H1 (cell line): ENCODE measurements at regions not wholly inside any gene's neighbourhood (a gene's known extent, or its start where the extent isn't known, plus 50 kb on each side); places are given as distances from the start of the nearest gene placed in this dataset.

Experiments used
- CHD1 ChIP-seq: IDR thresholded peaks from 2 replicates; pipeline ENCODE4 v1.6.1; 2012; ENCODE audit warnings: low read depth, low read length, improper control_type of control experiment
- EP300 ChIP-seq, 2 experiments: IDR thresholded peaks; 1 replicate in 1 of 2; 2 replicates in 1 of 2; pipeline ENCODE4 v1.6.1; 2011 to 2012; ENCODE audit warnings: low read depth in 2 of 2, low read length in 2 of 2, mild to moderate bottlenecking in 2 of 2, borderline replicate concordance in 1 of 2, inconsistent platforms in 1 of 2, moderate library complexity in 1 of 2
- RAD21 ChIP-seq, 2 experiments: IDR thresholded peaks in 1 of 2; conservative IDR thresholded peaks in 1 of 2; 2 replicates each; pipeline ENCODE4 v1.6.1; 2011; ENCODE audit warnings: low read depth in 2 of 2, low read length in 2 of 2, improper control_type of control experiment in 1 of 2, inconsistent platforms in 1 of 2, mild to moderate bottlenecking in 1 of 2, moderate library complexity in 1 of 2
- SIX5 ChIP-seq: IDR thresholded peaks from 2 replicates; pipeline ENCODE4 v1.6.1; 2011; ENCODE audit warnings: mild to moderate bottlenecking, low read depth, low read length
- YY1 ChIP-seq: IDR thresholded peaks from 2 replicates; pipeline ENCODE4 v1.6.1; 2011; ENCODE audit warnings: low read depth, mild to moderate bottlenecking, low read length

DNA sequence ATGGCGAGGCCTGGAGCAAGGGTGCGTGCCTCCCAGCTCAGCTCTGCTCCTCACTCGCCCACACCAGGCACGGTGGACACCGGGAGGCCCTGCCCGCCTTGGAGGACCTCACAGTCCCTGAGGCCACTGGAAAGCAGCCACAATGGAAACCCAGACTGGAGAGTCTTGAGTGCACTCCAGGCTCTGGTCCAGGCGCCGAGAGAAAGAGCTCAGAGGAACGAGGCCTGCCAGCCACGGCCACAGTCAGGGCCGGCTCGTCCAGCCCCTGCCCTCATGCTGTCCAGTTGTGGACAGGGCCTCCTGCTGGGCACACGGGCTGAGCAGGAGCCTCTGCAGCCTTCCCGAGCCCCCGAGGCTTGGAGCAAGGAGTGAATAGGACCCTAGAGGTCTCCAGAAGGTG lies 53.3 kb upstream of the GRPEL1 start (continued):
- TF ChIP-seq RAD21 (IDR thresholded peaks at IDR 0.05 in 1 of 2, conservative IDR thresholded peaks at IDR 0.05 in 1 of 2; ENCODE audit: low read depth in 2 of 2, low read length in 2 of 2), result no peak
- no peak for TF ChIP-seq EP300 (IDR thresholded peaks at IDR 0.05; ENCODE audit: borderline replicate concordance in 1 of 2, low read depth in 2 of 2, low read length in 2 of 2)
- TF ChIP-seq CHD1, result no peak
- TF ChIP-seq SIX5, result no peak
- no peak for TF ChIP-seq YY1
- TF ChIP-seq, all 59 proteins: peak for 0
